ENCODE measurements at regions not wholly inside any gene's neighbourhood (a gene's known extent, or its start where the extent isn't known, plus 50 kb on each side); places are given as distances from the start of the nearest gene placed in this dataset.

GRCh38 chr3:188082450-188082849 is 71.5 kb upstream of the LPP start (continued):
- TF ChIP-seq HSF1 (IDR thresholded peaks at IDR 0.05; ENCODE audit: low read depth, low read length) = no peak

- Histone ChIP-seq H3K4me3 (no peak overlapping the region), H3K79me2 (ENCODE audit: control insufficient read depth, insufficient read depth, low read length) (no peaks in the 10 kb centered on the region), H2AFZ (ENCODE audit: control insufficient read depth, low read depth, low read length) (no peak overlapping the region), H3K27ac (ENCODE audit: control insufficient read depth, insufficient read depth) (no peak overlapping the region), H3K4me2 (ENCODE audit: control insufficient read depth, insufficient read depth) (no peak overlapping the region), H3K4me1 (ENCODE audit: control insufficient read depth, insufficient read depth, low read length) (no peaks in the 10 kb centered on the region), H3K9me3 (replicated peaks; ENCODE audit: control insufficient read depth, insufficient read depth, low read length) (no peaks in the 10 kb centered on the region), H3K36me3 (ENCODE audit: control insufficient read depth in 2 of 2, insufficient read depth in 2 of 2, low read length in 1 of 2) (no peaks in the 10 kb centered on the region), H3K27me3 (replicated peaks in 1 of 2; ENCODE audit: control insufficient read depth in 2 of 2, insufficient read depth in 2 of 2, low read length in 1 of 2) (peaks cover 0 to 3% of the 10 kb centered on the region in 2 experiments; a peak in 3 of 4 replicates), H4K20me1 (ENCODE audit: control insufficient read depth, insufficient read depth) (no peaks in the 10 kb centered on the region), H3K9ac (ENCODE audit: control insufficient read depth, insufficient read depth, low read length) (no peak overlapping the region)
- no peak for FAIRE-seq
- CTCF ChIA-PET = interaction anchor here (2.6 kb wide), 1 partner anchor 343 kb away, joined by 7 read pairs; no protein-coding TSS in a partner anchor
- SMC1A ChIA-PET (ENCODE audit: uncharacterized antibody, unreplicated experiment) = no interaction called here
- in situ Hi-C loops (cut with MboI) = no loop called here
- no peak for TF ChIP-seq SMARCA5 (IDR thresholded peaks at IDR 0.05)
- TF ChIP-seq IRF5 (IDR thresholded peaks at IDR 0.05; ENCODE audit: borderline replicate concordance) = no peak
- no peak for TF ChIP-seq RB1 (IDR thresholded peaks at IDR 0.05; ENCODE audit: borderline replicate concordance)
- TF ChIP-seq YBX1 (IDR thresholded peaks at IDR 0.05) = no peak
- no peak for TF ChIP-seq EED (IDR thresholded peaks at IDR 0.05; ENCODE audit: low read depth)
- no peak for TF ChIP-seq SP1 (IDR thresholded peaks at IDR 0.05; ENCODE audit: low read depth, low read length)
- no peak for TF ChIP-seq NR2F1 (conservative IDR thresholded peaks at IDR 0.05)
- no peak for TF ChIP-seq NFIC (IDR thresholded peaks at IDR 0.05; ENCODE audit: low read depth, low read length)
- no peak for TF ChIP-seq CEBPB (IDR thresholded peaks at IDR 0.05; ENCODE audit: borderline replicate concordance in 1 of 2, low read depth in 2 of 2, low read length in 2 of 2)
- WGBS (ENCODE audit: insufficient coverage, insufficient replicate concordance, low lambda C conversion rate, missing lambda C conversion rate) = 89% methylated on average over 1 of the region's 1 CpG
- RAD21 ChIA-PET (ENCODE audit: unreplicated experiment) = no interaction called here
- intact Hi-C loops (cut with micrococcal nuclease; ENCODE audit: unreplicated experiment) = no loop called here
- POLR2A ChIA-PET = no interaction called here
- DNase-seq (ENCODE audit: low read depth, low spot score) = no peak
- no TSS peak for BruUV-seq (replicated peaks)
- no peak for ATAC-seq
Measured at GRCh38 chr3:188083011-188083410, 70.9 kb upstream of the LPP start.
